ENCODE measurements at regions not wholly inside any gene's neighbourhood (a gene's known extent, or its start where the extent isn't known, plus 50 kb on each side); places are given as distances from the start of the nearest gene placed in this dataset.

- DNase-seq (ENCODE audit: low read depth in 4 of 4, low spot score in 3 of 4), result no peak
Observed at GRCh38 chr13:75061909-75062308, 420.1 kb downstream of the TBC1D4 start.

- no peak for DNase-seq (ENCODE audit: low read depth in 4 of 4, low spot score in 3 of 4)
Observed at GRCh38 chr13:75055296-75055695, 426.7 kb downstream of the TBC1D4 start.

- no peak for DNase-seq (ENCODE audit: low read depth in 4 of 4, low spot score in 3 of 4)
Observed at GRCh38 chr13:75052616-75053015, 429.4 kb downstream of the TBC1D4 start.

- DNase-seq (ENCODE audit: low read depth in 4 of 4, low spot score in 3 of 4), result no peak
Observed at GRCh38 chr13:75050419-75051046, 431.4 kb downstream of the TBC1D4 start.

- DNase-seq (ENCODE audit: low read depth in 4 of 4, low spot score in 3 of 4), result no peak
Observed at GRCh38 chr13:75049735-75050335, 432.1 kb downstream of the TBC1D4 start.

GRCh38 chr13:75042807-75043206 lies 439.2 kb downstream of the TBC1D4 start:
- no peak for DNase-seq (ENCODE audit: low read depth in 4 of 4, low spot score in 3 of 4)

- DNase-seq (ENCODE audit: low read depth in 4 of 4, low spot score in 3 of 4), result no peak
Observed at GRCh38 chr13:75038393-75039113, 443.4 kb downstream of the TBC1D4 start.

- no peak for DNase-seq (ENCODE audit: low read depth in 4 of 4, low spot score in 3 of 4)
Observed at GRCh38 chr13:75025956-75026355, 456.0 kb downstream of the TBC1D4 start.

GRCh38 chr13:75024602-75025001 lies 457.4 kb downstream of the TBC1D4 start:
- DNase-seq (ENCODE audit: low read depth in 4 of 4, low spot score in 3 of 4), result no peak

GRCh38 chr13:75023609-75024008 lies 458.4 kb downstream of the TBC1D4 start:
- DNase-seq (ENCODE audit: low read depth in 4 of 4, low spot score in 3 of 4), result no peak

- DNase-seq (ENCODE audit: low read depth in 4 of 4, low spot score in 3 of 4), result no peak
Observed at GRCh38 chr13:75021151-75021550, 460.8 kb downstream of the TBC1D4 start.

- DNase-seq (ENCODE audit: low read depth in 4 of 4, low spot score in 3 of 4), result no peak
Observed at GRCh38 chr13:75016225-75016624, 465.7 kb downstream of the TBC1D4 start.

- no peak for DNase-seq (ENCODE audit: low read depth in 4 of 4, low spot score in 3 of 4)
Observed at GRCh38 chr13:75013818-75014217, 468.2 kb downstream of the TBC1D4 start.

- no peak for DNase-seq (ENCODE audit: low read depth in 4 of 4, low spot score in 3 of 4)
Observed at GRCh38 chr13:75010941-75011340, 471.0 kb downstream of the TBC1D4 start.

- DNase-seq (ENCODE audit: low read depth in 4 of 4, low spot score in 3 of 4), result no peak
Observed at GRCh38 chr13:75008926-75009325, 473.0 kb downstream of the TBC1D4 start.

GRCh38 chr13:74990992-74991391 lies 491.0 kb downstream of the TBC1D4 start:
- no peak for DNase-seq (ENCODE audit: low read depth in 4 of 4, low spot score in 3 of 4)

- DNase-seq (ENCODE audit: low read depth in 4 of 4, low spot score in 3 of 4), result no peak
Observed at GRCh38 chr13:74987124-74987690, 494.8 kb downstream of the TBC1D4 start.

GRCh38 chr13:74986609-74987008 lies 495.4 kb downstream of the TBC1D4 start:
- DNase-seq (ENCODE audit: low read depth in 4 of 4, low spot score in 3 of 4), result no peak

- no peak for DNase-seq (ENCODE audit: low read depth in 4 of 4, low spot score in 3 of 4)
Observed at GRCh38 chr13:74979703-74980102, 502.3 kb downstream of the TBC1D4 start.

GRCh38 chr13:74978591-74978990 lies 503.4 kb downstream of the TBC1D4 start:
- DNase-seq (ENCODE audit: low read depth in 4 of 4, low spot score in 3 of 4), result no peak

GRCh38 chr13:74977498-74977897 lies 504.5 kb downstream of the TBC1D4 start:
- no peak for DNase-seq (ENCODE audit: low read depth in 4 of 4, low spot score in 3 of 4)

- DNase-seq (ENCODE audit: low read depth in 4 of 4, low spot score in 3 of 4), result no peak
Observed at GRCh38 chr13:74975111-74975510, 506.9 kb downstream of the TBC1D4 start.
